Tibial artery (tissue), 4 donors: ENCODE measurements at regions not wholly inside any gene's neighbourhood (a gene's known extent, or its start where the extent isn't known, plus 50 kb on each side); places are given as distances from the start of the nearest gene placed in this dataset.
A peak's percentile ranks its signal among the peaks of the same experiment; 100 is the strongest.

Source experiments
- DNase-seq, 2 donors: peaks; one replicate each; pipeline ENCODE4 v3.0.0-alpha.2; 2019
- H3K27ac ChIP-seq, 2 donors: fragments of 200-600 bp; sonication (generic) in 1 of 2; 1 replicate in 1 of 2; 2 replicates in 1 of 2; pipeline ENCODE4 v1.5.1; 2018 to 2019; ENCODE audit warnings: mild to moderate bottlenecking in 1 of 2
- H3K27me3 ChIP-seq, 2 donors: fragments of 200-600 bp; sonication (generic) in 1 of 2; one replicate each; pipeline versions ENCODE4 v1.5.1 to v1.6.0; 2016 to 2019
- H3K36me3 ChIP-seq, 3 donors: fragments of 200-600 bp; sonication (generic) in 2 of 3; one replicate each; pipeline ENCODE4 v1.5.1; 2016 to 2019; ENCODE audit warnings: mild to moderate bottlenecking in 2 of 3
- H3K4me1 ChIP-seq, 4 donors: fragments of 200-600 bp; sonication (generic) in 2 of 4; 1 replicate in 3 of 4; 2 replicates in 1 of 4; pipeline ENCODE4 v1.5.1; 2016 to 2019
- H3K4me3 ChIP-seq, 2 donors: fragments of 200-600 bp; sonication (generic) in 1 of 2; 1 replicate in 1 of 2; 2 replicates in 1 of 2; pipeline ENCODE4 v1.5.1; 2018 to 2019; ENCODE audit warnings: mild to moderate bottlenecking in 2 of 2
- H3K9me3 ChIP-seq, 3 donors: fragments of 200-600 bp; sonication (generic) in 1 of 3; one replicate each; pipeline ENCODE4 v1.5.1; 2016 to 2019
- intact Hi-C: fragments of 100-400 bp; cut with DNase I; formaldehyde crosslinking; loops from one replicate; pipeline ENCODE4 v1.15.0; 2023; ENCODE audit warnings: low total_unique reads
- TF ChIP-seq, protein P1 (sequence below), 2 experiments: fragments of 200-600 bp in 1 of 2; fragments of 450-650 bp in 1 of 2; IDR thresholded peaks; one replicate each; pipeline ENCODE4 v1.5.1; 2017 to 2019; ENCODE audit warnings: antibody characterized with exemption in 2 of 2, mild to moderate bottlenecking in 1 of 2, moderate library complexity in 1 of 2

DNA sequence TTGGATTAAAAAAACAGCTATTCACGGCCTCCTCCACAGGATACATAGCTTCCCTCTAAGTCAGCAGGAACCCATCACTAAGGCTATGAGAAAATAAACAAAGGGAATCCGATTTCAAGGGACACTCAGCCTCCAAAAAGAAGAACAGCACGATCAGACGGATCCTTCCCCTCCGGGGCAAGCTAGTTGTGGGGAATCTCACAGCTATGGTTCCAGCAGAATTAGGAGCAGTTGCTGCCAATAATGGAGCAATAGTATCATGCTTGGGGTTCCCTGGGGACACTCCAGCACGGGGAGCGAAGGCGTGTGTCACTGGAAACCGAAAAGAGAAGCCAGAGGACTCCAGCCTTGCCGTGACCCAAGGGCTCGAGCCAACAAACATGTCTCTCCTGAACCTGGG, 163.1 kb downstream of the TTC32 start:
- peaks cover 0 to 49% (median 22%) of the 10 kb centered on the region in 4 donors for H3K4me1 ChIP-seq
- intact Hi-C loops, result loop anchor here (5.0 to 10.0 kb wide), 2 partner anchors 61 to 384 kb away; partner anchors contain the start of gene OSR1

GRCh38 chr2:19736191-19736831, 165.5 kb downstream of the TTC32 start:
- Histone ChIP-seq H3K9me3 (no peaks in the 10 kb centered on the region), H3K27me3 (no peaks in the 10 kb centered on the region), H3K4me1 (peaks cover 0 to 42% (median 17%) of the 10 kb centered on the region in 4 donors), H3K36me3 (no peaks in the 10 kb centered on the region), H3K4me3 (no peak overlapping the region), H3K27ac (no peak overlapping the region)
- intact Hi-C loops, result loop anchor here (5.0 to 10.0 kb wide), 2 partner anchors 59 to 382 kb away; partner anchors contain the start of gene OSR1
- TF ChIP-seq, protein P1, sequence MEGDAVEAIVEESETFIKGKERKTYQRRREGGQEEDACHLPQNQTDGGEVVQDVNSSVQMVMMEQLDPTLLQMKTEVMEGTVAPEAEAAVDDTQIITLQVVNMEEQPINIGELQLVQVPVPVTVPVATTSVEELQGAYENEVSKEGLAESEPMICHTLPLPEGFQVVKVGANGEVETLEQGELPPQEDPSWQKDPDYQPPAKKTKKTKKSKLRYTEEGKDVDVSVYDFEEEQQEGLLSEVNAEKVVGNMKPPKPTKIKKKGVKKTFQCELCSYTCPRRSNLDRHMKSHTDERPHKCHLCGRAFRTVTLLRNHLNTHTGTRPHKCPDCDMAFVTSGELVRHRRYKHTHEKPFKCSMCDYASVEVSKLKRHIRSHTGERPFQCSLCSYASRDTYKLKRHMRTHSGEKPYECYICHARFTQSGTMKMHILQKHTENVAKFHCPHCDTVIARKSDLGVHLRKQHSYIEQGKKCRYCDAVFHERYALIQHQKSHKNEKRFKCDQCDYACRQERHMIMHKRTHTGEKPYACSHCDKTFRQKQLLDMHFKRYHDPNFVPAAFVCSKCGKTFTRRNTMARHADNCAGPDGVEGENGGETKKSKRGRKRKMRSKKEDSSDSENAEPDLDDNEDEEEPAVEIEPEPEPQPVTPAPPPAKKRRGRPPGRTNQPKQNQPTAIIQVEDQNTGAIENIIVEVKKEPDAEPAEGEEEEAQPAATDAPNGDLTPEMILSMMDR (IDR thresholded peaks at IDR 0.05), result no peak
- no peak for DNase-seq

More for the DNA sequence above, 163.1 kb downstream of the TTC32 start:
- Histone ChIP-seq H3K27me3 (no peaks in the 10 kb centered on the region), H3K36me3 (no peaks in the 10 kb centered on the region), H3K27ac (peak overlapping the region; percentile 75 to 86), H3K9me3 (no peaks in the 10 kb centered on the region), H3K4me3 (no peak overlapping the region)
- TF ChIP-seq, protein P1 (IDR thresholded peaks at IDR 0.05), result no peak
- peak; percentile 89 to 93 for DNase-seq

GRCh38 chr2:19733951-19734425, 167.8 kb downstream of the TTC32 start:
- no peaks in the 10 kb centered on the region for H3K36me3 ChIP-seq
- H3K27me3 ChIP-seq, result no peaks in the 10 kb centered on the region
- H3K9me3 ChIP-seq, result no peaks in the 10 kb centered on the region
- H3K4me3 ChIP-seq, result no peak overlapping the region
- peaks cover 0 to 33% (median 12%) of the 10 kb centered on the region in 4 donors for H3K4me1 ChIP-seq
- no peak overlapping the region for H3K27ac ChIP-seq
- intact Hi-C loops, result loop anchor here (10.0 kb wide), 1 partner anchor 379 kb away; the partner anchor contains the start of gene OSR1
- TF ChIP-seq, protein P1 (IDR thresholded peaks at IDR 0.05), result no peak
- DNase-seq, result no peak

DNA sequence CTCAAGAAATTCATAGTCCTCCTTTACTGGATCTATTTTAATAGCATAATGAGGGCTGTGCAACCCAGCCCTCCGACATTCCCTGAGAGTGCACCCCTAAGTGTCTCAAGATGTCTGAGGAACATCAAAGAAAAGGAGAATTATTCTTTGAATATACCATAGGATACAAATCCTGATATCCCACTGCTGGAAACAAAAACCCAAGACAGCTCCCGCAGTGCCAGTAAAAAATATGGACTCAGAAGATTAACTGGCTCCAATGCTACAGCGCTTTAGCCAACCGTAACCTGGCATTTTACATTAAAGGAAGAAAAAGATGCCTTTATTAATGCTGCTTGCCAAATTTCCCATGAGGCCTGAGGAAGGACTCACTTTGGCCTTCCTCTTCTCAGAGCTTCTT, 168.4 kb downstream of the TTC32 start:
- Histone ChIP-seq H3K4me1 (peaks cover 0 to 27% (median 8%) of the 10 kb centered on the region in 4 donors), H3K9me3 (no peaks in the 10 kb centered on the region), H3K36me3 (no peaks in the 10 kb centered on the region), H3K27me3 (no peaks in the 10 kb centered on the region), H3K27ac (no peak overlapping the region), H3K4me3 (no peak overlapping the region)
- TF ChIP-seq, protein P1 (IDR thresholded peaks at IDR 0.05), result no peak
- no peak for DNase-seq
- intact Hi-C loops, result loop anchor here (10.0 kb wide), 1 partner anchor 379 kb away; the partner anchor contains the start of gene OSR1

DNA sequence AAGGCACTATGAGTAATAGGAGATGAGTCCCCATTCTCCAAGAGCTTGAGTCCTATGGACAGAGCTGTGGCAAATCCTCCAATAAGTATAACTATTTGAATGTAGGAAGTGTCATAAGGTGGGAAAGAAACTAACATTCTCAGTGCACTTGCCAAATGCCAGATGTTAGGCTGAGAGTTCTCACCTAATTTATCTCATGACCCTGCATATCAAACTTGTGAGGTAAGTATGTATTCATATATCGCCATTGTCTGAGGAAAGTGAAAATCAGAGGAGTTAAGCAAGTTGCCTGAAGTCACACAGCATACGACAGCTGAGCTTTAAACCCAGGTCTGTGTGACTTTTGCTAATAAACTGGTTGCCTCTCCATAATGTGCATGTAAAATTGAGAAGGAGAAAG, 169.5 kb downstream of the TTC32 start:
- TF ChIP-seq, protein P1 (IDR thresholded peaks at IDR 0.05), result no peak
- Histone ChIP-seq H3K4me3 (no peak overlapping the region), H3K9me3 (no peaks in the 10 kb centered on the region), H3K4me1 (peaks cover 0 to 16% (median 5%) of the 10 kb centered on the region in 4 donors), H3K27ac (no peak overlapping the region), H3K27me3 (no peaks in the 10 kb centered on the region), H3K36me3 (no peaks in the 10 kb centered on the region)
- no peak for DNase-seq
- intact Hi-C loops, result loop anchor here (10.0 kb wide), 1 partner anchor 377 kb away; the partner anchor contains the start of gene OSR1
